ENCODE measurements at regions not wholly inside any gene's neighbourhood (a gene's known extent, or its start where the extent isn't known, plus 50 kb on each side); places are given as distances from the start of the nearest gene placed in this dataset.
"Not testable (repeated sequence)": the region's sequence is repeated elsewhere in the genome, so short reads cannot be mapped to it uniquely, and the experiment has no call there.

GRCh38 chrY:11069271-11069670, 1541.6 kb downstream of the TSPY10 start:
- no peak overlapping the region for H4K91ac ChIP-seq (ENCODE audit: low read depth, low read length, poor library complexity)
- H3K9ac ChIP-seq (ENCODE audit: low read depth, low read length, poor library complexity), result no peak overlapping the region
- no peaks in the 10 kb centered on the region for H3K27me3 ChIP-seq (ENCODE audit: control insufficient read depth in 3 of 3, insufficient read depth in 3 of 3, low read depth in 1 of 3, low read length in 3 of 3)
- H4K8ac ChIP-seq (ENCODE audit: low read depth, low read length), result no peak overlapping the region
- whole genome bisulfite sequencing, 2 donors (ENCODE audit: extremely low coverage in 2 of 2, insufficient read length in 2 of 2, insufficient replicate concordance in 1 of 2), result no CpG with 5 or more reads among the region's 6 CpGs
- no peak overlapping the region for H2BK5ac ChIP-seq (ENCODE audit: low read length)
- H3K4me3 ChIP-seq (ENCODE audit: low read length in 2 of 2), result no peak overlapping the region
- H2BK12ac ChIP-seq (ENCODE audit: low read length), result no peak overlapping the region
- no peak overlapping the region for H3K23ac ChIP-seq (ENCODE audit: low read depth, low read length, poor library complexity)
- no peak overlapping the region for H3K14ac ChIP-seq (ENCODE audit: low read length)
- H3K18ac ChIP-seq (ENCODE audit: low read length), result no peak overlapping the region
- no peak overlapping the region for H3K27ac ChIP-seq (replicated peaks; ENCODE audit: low read length)
- no peak overlapping the region for H2BK15ac ChIP-seq (ENCODE audit: low read length)
- no peak overlapping the region for H2AFZ ChIP-seq (ENCODE audit: low read length)
- no peak for DNase-seq (ENCODE audit: low spot score)
- no peaks in the 10 kb centered on the region for H3K4me1 ChIP-seq (ENCODE audit: control insufficient read depth in 2 of 2, insufficient read depth in 1 of 2, low read depth in 1 of 2, low read length in 2 of 2)
- H3K9me3 ChIP-seq (replicated peaks in 1 of 2; ENCODE audit: control insufficient read depth in 2 of 2, insufficient read depth in 1 of 2, low read depth in 1 of 2, low read length in 2 of 2), result peaks cover 0 to 4% of the 10 kb centered on the region in 2 donors
- H2AK5ac ChIP-seq (ENCODE audit: low read depth, low read length), result no peak overlapping the region
- H3K36me3 ChIP-seq (replicated peaks in 1 of 2; ENCODE audit: control insufficient read depth in 2 of 2, insufficient read depth in 2 of 2, low read length in 2 of 2), result no peaks in the 10 kb centered on the region
- H3K79me1 ChIP-seq (ENCODE audit: low read depth, low read length), result no peaks in the 10 kb centered on the region
- no peak overlapping the region for H3K4me2 ChIP-seq (ENCODE audit: insufficient read depth, low read length, poor library complexity, severe bottlenecking)
- H3K4ac ChIP-seq (ENCODE audit: low read length), result no peak overlapping the region
- H2BK120ac ChIP-seq (ENCODE audit: low read depth, low read length), result no peak overlapping the region

- Histone ChIP-seq H2BK12ac (ENCODE audit: low read length) (no peak overlapping the region), H3K4me1 (ENCODE audit: control insufficient read depth in 2 of 2, insufficient read depth in 1 of 2, low read depth in 1 of 2, low read length in 2 of 2) (no peaks in the 10 kb centered on the region), H2AK5ac (ENCODE audit: low read depth, low read length) (no peak overlapping the region), H3K4me2 (ENCODE audit: insufficient read depth, low read length, poor library complexity, severe bottlenecking) (no peak overlapping the region), H3K9me3 (replicated peaks in 1 of 2; ENCODE audit: control insufficient read depth in 2 of 2, insufficient read depth in 1 of 2, low read depth in 1 of 2, low read length in 2 of 2) (peaks cover 0 to 4% of the 10 kb centered on the region in 2 donors), H3K36me3 (replicated peaks in 1 of 2; ENCODE audit: control insufficient read depth in 2 of 2, insufficient read depth in 2 of 2, low read length in 2 of 2) (no peaks in the 10 kb centered on the region), H4K8ac (ENCODE audit: low read depth, low read length) (no peak overlapping the region), H2BK15ac (ENCODE audit: low read length) (no peak overlapping the region), H3K18ac (ENCODE audit: low read length) (no peak overlapping the region), H2AFZ (ENCODE audit: low read length) (no peak overlapping the region), H3K27ac (replicated peaks; ENCODE audit: low read length) (no peak overlapping the region), H2BK5ac (ENCODE audit: low read length) (no peak overlapping the region), H3K14ac (ENCODE audit: low read length) (no peak overlapping the region), H3K4ac (ENCODE audit: low read length) (no peak overlapping the region), H3K79me1 (ENCODE audit: low read depth, low read length) (no peaks in the 10 kb centered on the region), H3K27me3 (ENCODE audit: control insufficient read depth in 3 of 3, insufficient read depth in 3 of 3, low read depth in 1 of 3, low read length in 3 of 3) (no peaks in the 10 kb centered on the region), H2BK120ac (ENCODE audit: low read depth, low read length) (no peak overlapping the region), H3K4me3 (ENCODE audit: low read length in 2 of 2) (no peak overlapping the region), H4K91ac (ENCODE audit: low read depth, low read length, poor library complexity) (no peak overlapping the region), H3K23ac (ENCODE audit: low read depth, low read length, poor library complexity) (no peak overlapping the region), H3K9ac (ENCODE audit: low read depth, low read length, poor library complexity) (no peak overlapping the region)
- no peak for DNase-seq (ENCODE audit: low spot score)
- no CpG with 5 or more reads among the region's 17 CpGs for WGBS, 2 donors (ENCODE audit: extremely low coverage in 2 of 2, insufficient read length in 2 of 2, insufficient replicate concordance in 1 of 2)
Measured at GRCh38 chrY:11070250-11071113, 1542.8 kb downstream of the TSPY10 start.

- not testable (repeated sequence) for H4K8ac ChIP-seq (ENCODE audit: low read depth, low read length); H3K4me2 ChIP-seq (ENCODE audit: insufficient read depth, low read length, poor library complexity, severe bottlenecking); H2BK15ac ChIP-seq (ENCODE audit: low read length); H3K18ac ChIP-seq (ENCODE audit: low read length); H3K27me3 ChIP-seq (ENCODE audit: control insufficient read depth in 3 of 3, insufficient read depth in 3 of 3, low read depth in 1 of 3, low read length in 3 of 3); H2BK120ac ChIP-seq (ENCODE audit: low read depth, low read length); H3K27ac ChIP-seq (replicated peaks; ENCODE audit: low read length); H3K23ac ChIP-seq (ENCODE audit: low read depth, low read length, poor library complexity); H2BK12ac ChIP-seq (ENCODE audit: low read length); H2AFZ ChIP-seq (ENCODE audit: low read length); H3K14ac ChIP-seq (ENCODE audit: low read length); H2AK5ac ChIP-seq (ENCODE audit: low read depth, low read length); H3K79me1 ChIP-seq (ENCODE audit: low read depth, low read length); H3K4me3 ChIP-seq (ENCODE audit: low read length in 2 of 2); DNase-seq (ENCODE audit: low spot score); H3K36me3 ChIP-seq (replicated peaks in 1 of 2; ENCODE audit: control insufficient read depth in 2 of 2, insufficient read depth in 2 of 2, low read length in 2 of 2); H3K9me3 ChIP-seq (replicated peaks in 1 of 2; ENCODE audit: control insufficient read depth in 2 of 2, insufficient read depth in 1 of 2, low read depth in 1 of 2, low read length in 2 of 2); H4K91ac ChIP-seq (ENCODE audit: low read depth, low read length, poor library complexity); H3K4me1 ChIP-seq (ENCODE audit: control insufficient read depth in 2 of 2, insufficient read depth in 1 of 2, low read depth in 1 of 2, low read length in 2 of 2); H3K9ac ChIP-seq (ENCODE audit: low read depth, low read length, poor library complexity); H3K4ac ChIP-seq (ENCODE audit: low read length); H2BK5ac ChIP-seq (ENCODE audit: low read length)
- no CpG with 5 or more reads among the region's 3 CpGs for WGBS, 2 donors (ENCODE audit: extremely low coverage in 2 of 2, insufficient read length in 2 of 2, insufficient replicate concordance in 1 of 2)
Measured at GRCh38 chrY:11085801-11086200, 1558.1 kb downstream of the TSPY10 start.

GRCh38 chrY:11097498-11097897, 1569.8 kb downstream of the TSPY10 start:
- not testable (repeated sequence) for H2AK5ac ChIP-seq (ENCODE audit: low read depth, low read length); H3K4me2 ChIP-seq (ENCODE audit: insufficient read depth, low read length, poor library complexity, severe bottlenecking); H4K8ac ChIP-seq (ENCODE audit: low read depth, low read length); H3K27ac ChIP-seq (replicated peaks; ENCODE audit: low read length); H3K79me1 ChIP-seq (ENCODE audit: low read depth, low read length); H3K23ac ChIP-seq (ENCODE audit: low read depth, low read length, poor library complexity); H3K9me3 ChIP-seq (replicated peaks in 1 of 2; ENCODE audit: control insufficient read depth in 2 of 2, insufficient read depth in 1 of 2, low read depth in 1 of 2, low read length in 2 of 2); H2BK5ac ChIP-seq (ENCODE audit: low read length); H3K18ac ChIP-seq (ENCODE audit: low read length); H3K4me1 ChIP-seq (ENCODE audit: control insufficient read depth in 2 of 2, insufficient read depth in 1 of 2, low read depth in 1 of 2, low read length in 2 of 2); H2BK15ac ChIP-seq (ENCODE audit: low read length); H3K4me3 ChIP-seq (ENCODE audit: low read length in 2 of 2); H4K91ac ChIP-seq (ENCODE audit: low read depth, low read length, poor library complexity); H2BK12ac ChIP-seq (ENCODE audit: low read length); H2BK120ac ChIP-seq (ENCODE audit: low read depth, low read length); DNase-seq (ENCODE audit: low spot score); H3K27me3 ChIP-seq (ENCODE audit: control insufficient read depth in 3 of 3, insufficient read depth in 3 of 3, low read depth in 1 of 3, low read length in 3 of 3); H3K9ac ChIP-seq (ENCODE audit: low read depth, low read length, poor library complexity); H3K36me3 ChIP-seq (replicated peaks in 1 of 2; ENCODE audit: control insufficient read depth in 2 of 2, insufficient read depth in 2 of 2, low read length in 2 of 2); H3K4ac ChIP-seq (ENCODE audit: low read length); H3K14ac ChIP-seq (ENCODE audit: low read length); H2AFZ ChIP-seq (ENCODE audit: low read length)
- no CpG with 5 or more reads among the region's 20 CpGs for WGBS, 2 donors (ENCODE audit: extremely low coverage in 2 of 2, insufficient read length in 2 of 2, insufficient replicate concordance in 1 of 2)

Data from neuronal stem cell (in vitro differentiated cells).